ENCODE measurements at regions not wholly inside any gene's neighbourhood (a gene's known extent, or its start where the extent isn't known, plus 50 kb on each side); places are given as distances from the start of the nearest gene placed in this dataset.
"Not testable (repeated sequence)": the region's sequence is repeated elsewhere in the genome, so short reads cannot be mapped to it uniquely, and the experiment has no call there.

DNA sequence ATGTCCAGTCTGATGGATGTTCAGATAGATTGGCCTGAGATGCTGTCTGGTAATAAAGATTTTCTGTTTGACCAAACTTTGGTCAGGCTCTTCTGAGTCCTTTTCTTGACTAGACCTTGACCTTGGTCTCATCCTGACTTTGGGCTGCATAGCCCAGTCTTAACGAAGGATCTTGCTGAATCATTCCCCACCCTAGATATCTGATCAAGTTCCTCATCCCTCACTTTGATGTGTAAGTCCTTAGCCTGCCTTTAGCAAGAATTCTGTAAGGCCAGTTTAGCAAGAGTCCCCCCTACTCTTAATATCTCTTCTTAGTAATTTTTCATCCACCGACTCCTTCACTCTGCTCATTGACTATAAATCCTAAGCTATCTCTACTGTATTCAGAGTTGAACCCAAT is 244.4 kb upstream of the JADE1 start:
- DNase-seq = no peak

DNA sequence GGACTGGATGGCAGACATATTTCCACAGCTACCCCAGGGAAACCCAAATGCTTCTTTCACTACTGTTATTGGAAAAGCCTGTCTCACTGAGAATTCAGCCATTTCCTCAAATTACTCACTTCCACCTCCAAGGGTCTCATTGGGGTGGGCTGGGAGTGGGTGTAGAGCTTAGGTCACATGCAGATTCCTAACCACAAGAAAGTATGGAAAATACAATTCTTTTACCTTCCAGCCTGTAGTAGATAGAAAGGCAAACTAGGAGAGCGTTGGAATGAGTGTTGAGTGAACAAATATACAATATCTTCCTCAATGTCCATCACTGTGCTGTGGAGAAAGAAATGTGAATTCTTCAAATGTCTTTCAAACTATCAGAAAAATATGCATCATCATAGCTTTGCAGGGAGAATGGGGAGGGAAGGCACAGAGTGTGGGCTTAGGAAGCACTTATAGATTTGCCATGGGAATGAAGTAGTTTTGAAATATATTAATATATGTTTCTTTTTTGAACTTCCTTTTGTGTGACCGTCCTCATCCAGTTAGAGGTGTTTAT is 245.3 kb upstream of the JADE1 start:
- peak; percentile 49 for DNase-seq

DNA sequence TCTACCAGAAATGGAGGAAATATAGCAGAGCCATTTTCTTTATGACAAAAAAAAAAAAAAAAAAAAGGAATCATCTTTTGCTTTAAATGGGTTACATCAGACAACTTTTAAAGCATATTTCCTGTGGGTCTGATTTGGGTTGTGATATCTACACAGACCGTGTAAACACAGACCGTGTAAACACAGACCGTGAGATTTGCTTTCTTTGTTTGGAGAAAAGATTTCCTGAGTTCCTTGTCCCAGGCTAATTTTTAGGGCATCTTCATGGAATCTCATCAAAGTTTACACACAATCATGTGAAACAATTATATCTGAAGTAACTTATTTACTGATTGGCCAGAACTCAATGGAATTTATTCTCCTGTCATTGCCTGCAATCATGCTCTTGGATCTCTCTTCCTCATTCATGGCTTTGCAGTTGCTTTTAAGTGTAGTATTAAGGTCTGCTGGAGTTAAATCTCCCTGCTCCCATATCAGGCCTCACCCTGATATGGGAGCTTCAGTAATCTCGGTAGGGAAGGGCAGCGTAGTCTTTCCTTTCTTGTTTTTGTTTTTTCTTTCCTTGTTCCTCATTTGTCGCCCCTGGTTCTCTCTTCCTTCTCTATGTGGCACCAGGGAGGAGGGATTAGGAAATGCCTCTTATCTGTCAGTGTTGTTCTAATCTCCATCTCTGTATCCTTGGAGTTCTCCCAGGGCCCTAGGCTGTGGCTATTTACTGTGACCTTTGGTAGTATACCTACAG is 248.6 kb upstream of the JADE1 start:
- no peak for DNase-seq

DNA sequence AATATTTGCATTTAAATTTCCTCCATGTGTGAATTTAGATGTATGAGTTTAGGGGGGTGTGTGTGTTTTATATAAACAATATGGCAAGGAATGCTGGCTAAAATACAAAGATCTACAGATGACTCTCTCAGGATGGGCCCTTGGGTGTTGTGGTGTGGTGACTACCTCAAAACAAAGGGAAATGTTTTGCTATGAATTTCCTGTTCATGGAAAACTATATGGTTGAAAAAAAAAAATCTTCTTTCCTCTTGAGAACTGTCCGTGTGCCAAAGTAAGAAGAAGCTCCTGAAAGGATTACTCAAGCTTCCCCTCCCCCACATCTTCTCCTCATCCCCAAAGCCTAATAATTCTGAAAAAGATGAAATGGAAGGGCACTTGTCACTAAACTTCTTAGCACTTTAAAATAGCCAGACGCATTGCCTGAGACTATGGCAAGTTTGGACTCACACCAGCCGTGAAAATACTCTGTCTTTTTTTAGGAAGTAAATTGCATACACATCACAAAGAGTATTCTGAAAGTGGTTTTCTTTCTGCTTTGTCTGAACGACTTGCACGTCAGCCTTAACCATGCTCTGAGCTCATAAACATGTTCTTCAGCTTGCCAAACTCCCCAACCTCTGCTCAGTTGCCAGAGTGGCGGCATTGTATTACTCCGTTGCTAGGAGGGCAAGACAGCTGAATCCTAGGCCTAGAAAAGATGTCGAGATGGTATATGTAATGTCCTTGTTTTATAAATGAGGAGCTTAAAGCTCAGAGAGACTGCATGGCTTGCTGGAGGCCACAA is 250.4 kb upstream of the JADE1 start:
- peak; percentile 77 for DNase-seq

DNA sequence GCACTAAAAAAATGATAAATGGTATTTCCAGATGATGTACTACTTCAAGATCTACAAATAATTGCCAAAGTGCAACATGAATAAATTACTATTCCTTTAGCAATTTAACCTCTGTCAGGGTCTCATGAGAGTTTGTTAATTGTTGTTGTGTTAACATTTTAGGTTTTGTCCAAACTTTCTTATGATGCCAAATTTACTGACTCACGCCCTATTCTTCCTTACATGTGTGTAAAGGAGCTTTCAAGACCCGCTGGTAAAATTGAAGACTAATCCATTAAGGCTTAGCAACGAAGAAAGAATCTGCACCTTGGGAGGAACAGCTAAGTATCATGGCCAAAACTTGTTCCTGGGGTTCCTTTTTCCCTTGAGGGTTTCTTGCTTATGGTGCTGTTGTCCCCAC is 252.7 kb upstream of the JADE1 start:
- DNase-seq = no peak

DNA sequence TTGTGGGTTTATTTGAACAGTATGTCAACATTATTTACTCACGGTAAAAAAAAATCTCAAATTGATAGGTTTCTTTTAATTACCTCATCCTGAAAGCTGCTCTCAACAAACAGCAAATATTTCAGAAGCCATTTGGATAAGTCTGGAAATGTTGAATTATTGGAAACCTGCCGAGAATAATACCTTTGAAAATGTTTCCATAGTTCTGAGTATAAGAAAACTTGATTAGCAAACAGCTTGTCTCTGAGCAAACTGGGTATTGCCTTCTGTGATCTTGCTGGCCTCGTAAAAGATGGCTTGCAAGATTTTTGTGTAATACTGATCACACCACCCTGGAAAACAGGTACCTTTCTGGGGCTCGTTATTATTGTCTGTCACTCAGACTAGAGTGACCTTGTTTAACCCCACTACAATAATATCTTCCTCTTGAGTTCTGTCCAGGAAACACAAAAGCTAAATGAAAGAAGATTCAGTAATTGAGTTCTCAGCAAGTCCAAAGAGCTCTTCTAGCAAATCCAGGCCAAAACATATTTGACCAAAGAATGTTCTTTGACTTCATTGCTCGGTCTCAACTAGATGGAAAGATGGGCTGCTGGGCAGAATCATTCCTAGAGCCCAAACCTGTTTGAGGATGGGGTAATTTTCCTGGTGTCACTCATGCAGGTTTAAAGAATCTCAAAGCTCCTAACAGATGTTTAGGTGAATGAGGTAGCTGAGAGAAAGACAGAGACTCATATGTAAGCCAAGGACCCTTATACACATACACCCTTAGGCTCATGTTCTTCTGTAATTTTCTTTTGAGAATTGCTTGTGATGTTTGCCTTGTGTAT is 255.6 kb upstream of the JADE1 start:
- no peak for DNase-seq

DNA sequence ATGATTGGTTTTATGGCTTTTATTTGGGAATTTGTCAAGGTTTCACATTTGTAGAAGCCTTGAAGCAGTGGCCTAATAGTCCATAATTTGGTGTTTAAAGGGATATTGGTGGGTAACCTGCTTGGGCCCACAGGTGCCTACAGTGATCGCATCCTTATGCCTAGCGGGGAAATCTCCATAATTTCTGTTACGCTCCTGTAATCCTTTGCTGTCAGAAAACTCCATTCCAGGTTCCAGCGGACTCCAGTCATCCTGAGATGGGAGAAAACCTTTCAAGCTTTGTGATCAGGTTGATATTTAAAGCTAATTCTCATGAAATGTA is 257.0 kb upstream of the JADE1 start:
- DNase-seq = no peak

DNA sequence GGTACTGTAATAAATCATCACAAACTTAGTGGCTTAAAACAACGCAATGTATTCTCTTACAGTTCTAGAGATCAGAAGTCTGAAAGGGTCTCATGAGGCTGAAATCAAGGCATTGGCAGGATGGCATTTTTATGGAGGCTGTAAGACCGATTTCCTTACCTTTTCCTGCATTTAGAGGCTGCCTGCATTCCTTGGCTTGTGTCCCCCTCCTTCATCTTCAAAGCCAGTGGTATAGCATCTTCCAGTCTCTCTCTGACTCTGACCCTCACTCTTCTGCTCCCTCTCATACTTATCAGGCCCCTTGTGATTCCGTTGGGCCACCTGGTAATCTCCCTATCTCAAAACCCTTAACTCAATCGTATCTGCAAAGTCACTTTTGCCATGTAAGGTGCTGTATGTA is 258.2 kb upstream of the JADE1 start:
- no peak for DNase-seq

DNA sequence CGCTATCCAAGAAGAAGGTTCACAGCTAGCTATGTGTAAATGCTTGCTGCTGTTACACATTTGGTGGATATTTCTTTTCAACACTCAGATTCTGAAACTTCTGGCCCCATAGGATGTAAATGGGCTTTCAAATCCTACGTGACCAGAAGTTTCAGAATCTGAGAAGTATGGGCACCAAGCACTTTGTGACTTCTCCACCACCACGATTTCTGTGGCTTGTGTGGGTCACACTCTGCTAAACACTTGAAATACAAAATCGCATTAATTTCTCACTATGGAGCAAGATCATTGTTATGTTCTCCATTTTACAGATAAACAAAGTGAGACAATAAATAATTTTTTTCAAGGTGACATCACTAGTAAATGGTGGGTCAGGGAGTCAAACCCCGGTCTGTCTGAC is 259.4 kb upstream of the JADE1 start:
- no peak for DNase-seq

DNA sequence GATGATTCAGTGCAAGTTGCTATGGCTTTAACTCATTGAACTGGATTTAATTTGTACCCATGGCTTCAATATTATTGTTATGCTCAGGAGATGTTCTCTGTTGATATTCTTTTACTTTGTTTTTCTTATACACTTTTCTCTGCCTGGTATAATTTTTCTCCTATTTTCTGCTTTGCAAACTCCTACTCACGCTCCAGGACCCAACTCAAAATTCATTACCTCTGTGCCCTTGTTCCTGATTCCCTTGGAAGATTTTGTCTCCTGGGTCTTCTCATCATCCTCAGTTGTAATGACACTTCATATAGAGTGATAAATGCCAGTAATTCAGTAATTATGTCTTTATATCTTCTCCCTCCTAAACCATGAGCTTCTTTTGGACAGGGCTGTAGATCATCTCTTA is 259.9 kb upstream of the JADE1 start:
- no peak for DNase-seq

DNA sequence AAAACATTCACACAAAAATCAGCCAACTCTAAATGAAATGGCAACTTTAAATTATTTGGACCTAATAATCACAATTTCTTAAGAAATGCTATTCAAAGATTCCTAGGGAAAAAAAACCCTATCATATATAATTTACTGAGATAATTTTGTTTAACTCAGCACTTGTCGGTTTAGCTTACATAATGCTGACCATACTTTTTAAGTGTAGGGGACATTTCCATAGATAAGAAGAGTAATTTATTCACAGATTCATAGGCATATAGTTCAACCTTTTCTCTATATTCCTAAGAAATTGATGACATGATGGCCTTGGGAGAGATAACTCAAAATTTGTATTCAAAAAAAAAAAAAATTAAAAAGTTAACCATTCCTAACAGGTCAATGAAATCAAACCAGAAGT is 260.8 kb upstream of the PGRMC2 start:
- no peak for DNase-seq

DNA sequence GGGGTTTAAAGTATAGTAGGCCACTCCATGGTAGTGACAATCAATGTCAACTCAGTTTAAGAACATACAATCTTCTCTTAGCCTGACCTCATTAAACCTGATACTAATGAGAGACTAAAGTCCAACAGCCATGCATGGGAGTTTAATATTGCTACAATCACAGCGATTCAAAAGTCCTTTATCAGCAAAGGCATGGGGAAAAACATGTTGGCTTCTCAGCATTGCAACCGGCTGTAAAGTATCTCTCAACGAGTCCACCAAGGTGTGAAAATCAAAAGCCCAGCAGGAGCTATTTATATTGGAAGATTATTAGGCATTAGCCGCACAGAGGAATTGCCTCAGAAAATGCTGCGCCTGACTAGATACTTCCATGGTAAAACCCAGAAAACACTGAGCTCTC is 256.7 kb upstream of the PGRMC2 start:
- DNase-seq = no peak

DNA sequence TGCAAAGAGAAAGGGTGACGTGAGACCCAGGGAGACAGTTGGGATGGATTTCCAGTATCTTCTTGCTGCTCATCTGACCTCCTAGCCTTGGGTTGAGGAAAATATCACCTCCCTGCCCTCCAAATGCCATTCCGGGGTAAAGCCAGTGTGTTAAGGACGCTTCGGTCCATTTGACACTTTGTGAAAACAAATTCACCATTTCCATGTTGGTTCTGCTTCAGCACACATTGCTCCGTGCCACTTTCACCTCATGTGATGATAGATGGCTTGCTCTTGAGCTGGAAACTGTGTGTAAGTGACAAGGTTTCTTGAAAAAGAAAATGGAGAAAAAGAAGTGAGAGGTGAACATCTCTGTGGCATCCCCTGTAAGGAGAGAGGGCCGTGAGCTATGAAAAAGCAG is 256.1 kb upstream of the PGRMC2 start:
- DNase-seq = no peak

DNA sequence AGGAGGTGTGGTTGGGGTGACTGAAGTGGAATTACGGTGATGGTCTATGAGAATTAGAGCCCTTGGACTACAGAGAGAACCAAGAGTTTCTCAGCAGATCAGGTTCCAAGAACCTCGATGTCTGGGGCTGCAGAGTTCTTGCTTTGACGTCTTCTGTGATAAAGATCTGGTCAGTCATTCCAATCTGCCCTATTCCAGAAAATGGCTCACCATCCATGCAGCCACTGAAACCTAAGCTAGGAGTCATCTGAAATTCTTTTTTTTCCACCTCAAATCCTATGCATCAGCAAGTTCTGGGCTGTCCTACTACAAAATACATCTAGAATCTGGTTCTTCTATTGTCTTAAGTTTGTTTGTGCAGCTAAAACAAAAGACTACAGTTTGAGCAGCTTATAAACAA is 254.4 kb upstream of the PGRMC2 start:
- DNase-seq = no peak

DNA sequence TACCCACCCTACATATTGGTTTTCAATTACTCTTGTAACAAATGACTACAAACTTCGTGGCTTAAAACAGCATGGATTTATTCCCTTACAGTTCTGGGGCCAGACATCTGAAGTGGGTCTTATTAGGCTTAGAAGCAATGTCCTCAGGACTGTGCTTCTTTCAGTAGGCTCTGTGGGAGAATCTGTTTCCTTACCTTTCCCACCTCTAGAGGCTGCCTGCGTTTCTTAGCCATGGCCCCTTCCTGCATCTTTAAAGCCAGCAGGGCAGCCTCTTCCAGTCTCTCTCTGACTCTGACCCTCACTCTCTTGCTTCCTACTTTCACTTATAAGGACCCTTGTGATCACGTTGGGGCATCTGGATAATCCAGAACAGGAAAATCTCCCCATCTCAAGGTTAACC is 252.5 kb upstream of the PGRMC2 start:
- DNase-seq = no peak

DNA sequence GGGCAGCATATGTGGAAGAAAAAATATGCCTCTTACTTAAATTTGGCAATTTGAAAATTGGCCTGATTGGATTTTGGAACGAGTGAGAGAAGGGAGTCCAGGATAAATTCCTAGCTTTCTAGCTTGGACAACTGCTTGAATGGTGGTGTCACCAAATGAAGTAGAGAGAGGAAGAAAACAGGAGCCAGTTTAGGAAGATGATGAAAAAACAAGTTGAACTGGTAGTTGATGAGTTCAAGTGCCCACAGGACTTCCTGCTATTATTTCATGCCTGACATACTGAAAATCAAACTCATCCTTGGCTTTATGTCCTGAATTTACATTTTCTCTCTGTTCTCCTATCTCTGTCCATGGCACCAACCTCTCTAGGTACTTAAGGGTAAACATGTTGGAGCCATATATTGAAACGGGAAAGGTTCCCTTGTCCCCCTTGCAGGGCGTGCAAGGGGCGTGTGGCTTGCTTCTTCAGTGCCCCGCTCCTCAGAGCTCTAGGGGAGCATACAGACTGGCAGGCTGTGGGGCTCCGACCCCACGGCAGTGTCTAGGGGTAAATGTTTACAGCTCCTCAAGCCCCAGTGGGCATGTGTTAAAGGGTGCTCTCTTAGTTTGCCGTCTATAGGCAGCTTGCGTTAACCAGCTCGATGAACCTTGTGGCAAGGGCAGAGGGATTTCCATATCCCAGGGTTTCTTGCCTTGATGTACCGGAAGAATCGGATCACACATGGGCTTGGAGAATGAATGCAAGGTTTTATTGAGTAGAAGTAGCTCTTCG is 250.7 kb upstream of the PGRMC2 start:
- no peak for DNase-seq

DNA sequence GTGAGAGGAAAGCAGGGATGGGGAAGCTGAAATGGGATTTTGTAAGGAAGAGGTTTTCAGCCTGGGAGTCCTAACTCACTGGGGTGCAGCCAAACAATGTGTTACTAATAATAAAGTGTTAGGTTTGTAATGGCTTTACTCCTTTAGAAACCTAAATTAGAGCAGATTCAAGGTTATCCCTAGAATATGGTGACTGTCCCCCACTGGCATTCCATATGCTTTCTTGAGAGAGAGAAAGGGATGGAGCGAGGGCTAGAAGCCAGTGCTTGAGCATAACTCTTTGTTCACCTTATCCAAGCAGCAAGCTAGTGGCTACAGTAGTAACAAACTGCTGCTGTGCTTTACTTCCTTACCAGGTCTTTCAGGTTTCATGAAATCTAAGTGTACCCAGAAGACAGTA is 249.1 kb upstream of the PGRMC2 start:
- no peak for DNase-seq

DNA sequence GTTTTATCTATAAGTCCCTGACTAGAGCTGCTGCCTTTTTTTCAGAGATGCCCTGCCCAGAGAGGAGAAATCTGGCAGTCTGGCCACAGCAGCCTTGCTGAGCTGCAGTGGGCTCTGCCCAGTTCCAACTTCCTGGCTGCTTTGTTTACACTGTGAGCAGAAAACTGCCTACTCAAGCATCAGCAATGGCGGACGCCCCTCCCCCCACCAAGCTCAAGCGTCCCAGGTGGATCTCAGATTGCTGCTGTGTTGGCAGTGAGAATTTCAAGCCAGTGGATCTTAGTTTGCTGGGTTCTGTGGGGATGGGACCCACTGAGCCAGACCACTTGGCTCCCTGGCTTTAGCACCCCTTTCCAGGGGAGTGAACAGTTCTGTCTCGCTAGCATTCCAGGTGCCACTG is 247.9 kb upstream of the PGRMC2 start:
- DNase-seq = not testable (repeated sequence)

DNA sequence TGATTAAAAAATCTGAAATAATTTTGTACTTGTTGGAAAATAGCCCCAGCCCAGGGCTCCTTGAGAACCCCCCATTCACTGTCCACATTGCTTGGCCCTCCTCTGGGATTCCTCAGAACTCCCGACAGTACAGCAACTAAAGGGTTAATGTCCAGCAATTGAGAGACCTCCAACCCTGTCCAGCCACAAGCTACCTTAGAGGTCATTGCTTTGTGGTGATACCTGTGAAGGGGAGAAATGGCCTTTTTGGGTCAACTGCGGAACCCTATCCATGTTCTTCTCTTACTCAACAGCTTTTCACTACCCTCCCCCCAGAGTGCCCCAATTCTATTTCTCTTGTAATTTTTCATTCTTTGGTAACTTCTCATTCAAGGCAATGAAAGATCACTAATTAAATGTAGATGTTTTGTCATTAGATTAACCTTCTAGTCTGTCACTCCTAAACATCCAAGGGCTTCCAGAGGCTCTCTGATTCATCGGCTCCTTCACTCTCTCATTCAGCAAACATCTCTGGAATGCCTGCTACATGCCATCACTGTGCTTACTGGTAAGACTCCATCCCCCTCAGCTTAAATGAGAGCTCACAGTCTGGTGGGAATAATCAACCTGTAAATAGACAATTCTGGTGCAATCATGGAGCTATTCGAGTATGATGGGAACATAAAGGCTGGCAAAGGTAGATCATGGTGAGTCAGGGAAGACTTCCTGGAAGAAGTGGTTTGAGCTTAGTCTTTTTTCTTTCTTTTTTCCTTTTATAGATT is 241.4 kb upstream of the PGRMC2 start:
- DNase-seq = peak; percentile 99

DNA sequence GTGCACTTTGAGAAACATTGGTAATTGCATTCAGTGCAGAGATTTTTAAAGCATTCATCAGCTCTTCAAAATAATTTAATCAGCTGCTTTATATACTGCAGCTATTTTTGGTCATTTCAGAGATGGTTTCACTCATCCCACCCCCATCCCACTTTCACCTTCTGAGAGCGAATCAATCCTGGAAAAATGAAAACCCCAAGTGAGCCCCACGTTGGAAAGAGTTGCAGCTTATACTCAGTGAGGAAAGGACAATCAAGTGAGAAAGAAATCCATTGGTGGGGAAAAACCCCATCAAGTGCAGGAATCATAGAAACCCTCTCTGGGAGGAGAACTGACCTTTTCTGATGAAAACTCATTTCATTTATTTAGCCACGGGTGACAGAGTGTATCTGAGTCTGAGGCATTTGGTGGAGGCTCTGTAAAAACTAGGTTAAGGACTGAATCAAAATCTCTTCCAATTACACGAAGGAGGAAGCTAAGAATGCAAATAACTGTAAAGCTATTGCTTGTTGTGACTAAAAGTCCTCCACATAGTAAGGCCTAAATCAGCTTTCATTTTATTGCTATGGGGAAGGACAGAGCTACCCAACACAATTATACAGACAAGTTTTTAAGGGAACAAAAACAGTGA is 240.4 kb upstream of the PGRMC2 start:
- peak; percentile 22 for DNase-seq

DNA sequence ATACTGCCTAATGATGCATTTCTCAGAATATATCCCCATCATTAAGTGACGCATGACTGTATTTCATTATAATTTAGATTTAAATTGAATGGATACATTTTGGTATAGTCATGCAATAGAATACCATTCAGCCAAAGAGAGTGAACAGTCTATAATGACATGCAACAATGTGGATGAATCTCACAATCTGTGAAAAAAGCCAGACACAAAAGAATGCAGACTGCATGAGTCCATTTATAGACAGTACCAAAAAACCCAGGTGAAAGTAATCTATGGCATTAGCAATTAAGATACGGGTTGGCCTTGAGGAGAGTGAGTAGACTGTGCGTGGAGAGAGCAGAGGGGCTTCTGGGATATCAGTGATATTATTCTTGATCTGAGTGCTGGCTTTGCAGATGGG is 239.7 kb upstream of the PGRMC2 start:
- peak; percentile 61 for DNase-seq

All from fibroblast of skin of back (primary cell).